ENCODE measurements at regions not wholly inside any gene's neighbourhood (a gene's known extent, or its start where the extent isn't known, plus 50 kb on each side); places are given as distances from the start of the nearest gene placed in this dataset.

GRCh38 chr5:180428598-180428997, 65.6 kb upstream of the CNOT6 start:
- no peak overlapping the region for H3K4me3 ChIP-seq (ENCODE audit: low read depth, low read length)
- TF ChIP-seq MYC (IDR thresholded peaks at IDR 0.05; ENCODE audit: low read depth, low read length): no peak
- no peak for DNase-seq (ENCODE audit: low read depth)

DNA sequence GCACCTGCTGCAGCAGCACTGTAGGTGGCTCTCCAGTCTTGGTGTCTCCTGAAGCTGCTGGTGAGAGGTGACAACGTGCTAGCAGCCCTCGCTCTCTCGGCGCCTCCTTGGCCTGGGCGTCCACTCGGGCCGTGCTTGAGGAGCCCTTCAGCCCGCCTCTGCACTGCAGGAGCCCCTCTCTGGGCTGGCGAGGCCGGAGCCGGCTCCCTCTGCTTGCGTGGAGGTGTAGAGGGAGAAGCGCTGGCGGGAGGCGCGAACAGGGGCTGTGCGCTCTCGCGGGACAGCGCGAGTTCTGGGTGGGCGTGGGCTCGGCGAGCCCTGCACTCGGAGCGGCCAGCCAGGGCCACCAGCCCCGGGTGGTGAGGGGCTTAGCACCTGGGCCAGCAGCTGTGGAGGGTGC, 62.2 kb upstream of the CNOT6 start:
- H3K4me3 ChIP-seq (ENCODE audit: low read depth, low read length): no peak overlapping the region
- TF ChIP-seq MYC (IDR thresholded peaks at IDR 0.05; ENCODE audit: low read depth, low read length) (no peak), CTCF (IDR thresholded peaks at IDR 0.05; ENCODE audit: low read depth, low read length) (no peak), POLR2A (IDR thresholded peaks at IDR 0.05; ENCODE audit: extremely low read depth, insufficient read length) (no peak)
- TF ChIP-seq, protein P1, sequence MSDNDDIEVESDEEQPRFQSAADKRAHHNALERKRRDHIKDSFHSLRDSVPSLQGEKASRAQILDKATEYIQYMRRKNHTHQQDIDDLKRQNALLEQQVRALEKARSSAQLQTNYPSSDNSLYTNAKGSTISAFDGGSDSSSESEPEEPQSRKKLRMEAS (IDR thresholded peaks at IDR 0.05; ENCODE audit: low read depth, low read length): no peak
- no peak for DNase-seq (ENCODE audit: low read depth)

DNA sequence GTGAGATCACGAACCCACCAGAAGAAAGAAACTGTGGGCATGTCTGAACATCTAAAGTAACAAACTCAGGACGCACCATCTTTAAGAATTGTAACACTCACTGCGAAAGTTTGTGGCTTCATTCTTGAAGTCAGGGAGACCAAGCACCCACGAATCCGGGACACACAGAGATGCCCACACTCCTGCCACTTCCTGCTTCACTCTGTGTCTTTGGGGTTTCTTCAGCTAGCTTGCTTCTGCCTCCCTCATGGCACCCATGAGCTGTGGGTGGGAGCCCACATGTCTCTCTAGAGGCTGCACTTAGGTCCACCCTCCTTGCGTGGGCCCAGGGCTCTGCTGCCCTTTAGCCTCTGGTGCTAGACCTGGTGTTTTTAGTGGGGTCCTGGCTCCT, 61.2 kb upstream of the CNOT6 start:
- no peak for DNase-seq (ENCODE audit: low read depth)
- H3K4me3 ChIP-seq (ENCODE audit: low read depth, low read length): no peak overlapping the region
- no peak for TF ChIP-seq CTCF (IDR thresholded peaks at IDR 0.05; ENCODE audit: low read depth, low read length)

GRCh38 chr5:180435594-180435993, 58.6 kb upstream of the CNOT6 start:
- DNase-seq (ENCODE audit: low read depth): no peak
- no peak overlapping the region for H3K4me3 ChIP-seq (ENCODE audit: low read depth, low read length)
- TF ChIP-seq, protein P1 (IDR thresholded peaks at IDR 0.05; ENCODE audit: low read depth, low read length): no peak
- TF ChIP-seq CTCF (IDR thresholded peaks at IDR 0.05; ENCODE audit: low read depth, low read length) (no peak), MYC (IDR thresholded peaks at IDR 0.05; ENCODE audit: low read depth, low read length) (no peak), POLR2A (IDR thresholded peaks at IDR 0.05; ENCODE audit: extremely low read depth, insufficient read length) (no peak)

- no peak for TF ChIP-seq CTCF (IDR thresholded peaks at IDR 0.05; ENCODE audit: low read depth, low read length)
- TF ChIP-seq POLR2A (IDR thresholded peaks at IDR 0.05; ENCODE audit: extremely low read depth, insufficient read length): no peak
- H3K4me3 ChIP-seq (ENCODE audit: low read depth, low read length): no peak overlapping the region
- no peak for DNase-seq (ENCODE audit: low read depth)
These were observed 57.9 kb upstream of the CNOT6 start for GRCh38 chr5:180436275-180436674.

DNA sequence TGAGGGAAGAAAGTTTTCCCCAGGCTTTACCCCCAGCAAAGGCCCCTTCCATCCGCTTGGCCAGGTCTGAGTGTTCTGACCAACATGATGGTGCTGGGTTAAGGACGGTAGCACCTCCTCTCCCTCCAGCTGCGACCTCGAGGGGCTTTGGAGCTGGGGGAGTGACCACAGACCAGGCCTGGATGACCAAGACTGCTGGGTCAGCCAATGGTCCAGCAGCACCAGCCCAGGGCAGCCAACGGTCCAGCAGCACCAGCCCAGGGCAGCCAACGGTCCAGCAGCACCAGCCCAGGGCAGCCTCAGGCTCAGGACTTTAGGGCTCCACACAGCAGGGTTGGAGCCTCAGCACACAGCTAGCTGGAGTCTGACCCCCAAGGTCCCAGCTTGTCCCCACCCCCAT, 57.2 kb upstream of the CNOT6 start:
- H3K4me3 ChIP-seq (ENCODE audit: low read depth, low read length): no peak overlapping the region
- no peak for DNase-seq (ENCODE audit: low read depth)
- TF ChIP-seq CTCF (IDR thresholded peaks at IDR 0.05; ENCODE audit: low read depth, low read length) (no peak), POLR2A (IDR thresholded peaks at IDR 0.05; ENCODE audit: extremely low read depth, insufficient read length) (no peak), MYC (IDR thresholded peaks at IDR 0.05; ENCODE audit: low read depth, low read length) (no peak)
- TF ChIP-seq, protein P1 (IDR thresholded peaks at IDR 0.05; ENCODE audit: low read depth, low read length): no peak

DNA sequence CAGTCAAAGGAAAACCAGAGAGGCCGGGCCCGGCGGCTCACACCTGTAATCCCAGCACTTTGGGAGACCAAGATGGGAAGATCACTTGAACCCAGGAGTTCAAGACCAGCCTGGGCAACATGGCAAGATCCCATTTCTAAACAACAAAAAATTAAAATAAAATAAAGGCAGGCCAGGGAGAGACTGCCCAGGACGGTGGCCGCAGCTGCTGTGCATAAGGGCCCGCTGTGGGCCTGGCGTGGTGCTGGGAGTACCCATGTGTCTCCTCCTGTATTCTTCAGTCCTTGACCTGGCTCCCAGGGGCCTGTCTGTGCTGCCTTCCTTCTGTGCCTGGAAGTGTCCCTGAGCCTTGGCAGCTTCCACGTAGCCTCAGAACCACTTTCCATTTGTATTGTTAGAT, 56.8 kb upstream of the CNOT6 start:
- H3K4me3 ChIP-seq (ENCODE audit: low read depth, low read length): no peak overlapping the region
- no peak for DNase-seq (ENCODE audit: low read depth)
- TF ChIP-seq, protein P1 (IDR thresholded peaks at IDR 0.05; ENCODE audit: low read depth, low read length): no peak
- TF ChIP-seq POLR2A (IDR thresholded peaks at IDR 0.05; ENCODE audit: extremely low read depth, insufficient read length) (no peak), CTCF (IDR thresholded peaks at IDR 0.05; ENCODE audit: low read depth, low read length) (no peak), MYC (IDR thresholded peaks at IDR 0.05; ENCODE audit: low read depth, low read length) (no peak)
